H1 (cell line): ENCODE measurements at regions not wholly inside any gene's neighbourhood (a gene's known extent, or its start where the extent isn't known, plus 50 kb on each side); places are given as distances from the start of the nearest gene placed in this dataset.

ENCODE experiments used
- BRCA1 ChIP-seq: IDR thresholded peaks from 2 replicates; pipeline ENCODE4 v1.6.1; 2012; ENCODE audit warnings: low read depth, low read length, improper control_type of control experiment
- HDAC2 ChIP-seq, 2 experiments: fragments of 300-600 bp in 1 of 2; sonication (generic) in 1 of 2; IDR thresholded peaks; 2 replicates each; pipeline ENCODE4 v1.6.1; 2011 to 2012; ENCODE audit warnings: low read depth in 2 of 2, low read length in 2 of 2, mild to moderate bottlenecking in 2 of 2, moderate library complexity in 2 of 2, borderline replicate concordance in 1 of 2, inconsistent platforms in 1 of 2
- RAD21 ChIP-seq, 2 experiments: IDR thresholded peaks in 1 of 2; conservative IDR thresholded peaks in 1 of 2; 2 replicates each; pipeline ENCODE4 v1.6.1; 2011; ENCODE audit warnings: low read depth in 2 of 2, low read length in 2 of 2, improper control_type of control experiment in 1 of 2, inconsistent platforms in 1 of 2, mild to moderate bottlenecking in 1 of 2, moderate library complexity in 1 of 2
- RFX5 ChIP-seq: IDR thresholded peaks from 2 replicates; pipeline ENCODE4 v1.6.1; 2011; ENCODE audit warnings: low read depth, low read length, improper control_type of control experiment, borderline replicate concordance
- TCF12 ChIP-seq: IDR thresholded peaks from 2 replicates; pipeline ENCODE4 v1.6.1; 2011; ENCODE audit warnings: low read depth, mild to moderate bottlenecking, low read length

DNA sequence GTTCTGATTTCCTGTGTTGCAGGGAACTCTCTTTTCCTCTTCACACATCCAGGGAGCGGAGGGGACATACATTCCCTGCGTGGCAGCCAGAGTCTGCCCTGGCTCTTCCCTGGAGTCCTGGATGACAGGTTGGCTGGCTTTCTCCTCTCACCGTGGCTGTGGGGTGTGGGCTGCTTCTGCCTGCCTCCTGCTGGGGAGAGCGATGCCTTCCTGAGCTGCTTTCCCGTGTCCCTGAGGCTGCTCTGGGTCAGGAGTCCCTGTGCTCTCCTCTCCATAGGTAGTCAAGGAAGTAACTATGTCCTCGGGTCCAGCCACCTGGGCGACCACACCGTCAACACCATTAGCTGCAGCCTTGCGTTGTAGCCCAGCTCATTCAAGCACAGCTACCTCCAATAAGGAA lies 451.7 kb downstream of the QKI start (continued):
- no peak for TF ChIP-seq HDAC2 (IDR thresholded peaks at IDR 0.05; ENCODE audit: borderline replicate concordance in 1 of 2, low read depth in 2 of 2, low read length in 2 of 2)
- no peak for TF ChIP-seq BRCA1
- TF ChIP-seq TCF12: no peak
- no peak; a peak in 1 of 4 replicates for TF ChIP-seq RAD21 (IDR thresholded peaks at IDR 0.05 in 1 of 2, conservative IDR thresholded peaks at IDR 0.05 in 1 of 2; ENCODE audit: low read depth in 2 of 2, low read length in 2 of 2)
- no peak for TF ChIP-seq RFX5
